Smooth muscle cell of the brain vasculature (primary cell): ENCODE measurements at regions not wholly inside any gene's neighbourhood (a gene's known extent, or its start where the extent isn't known, plus 50 kb on each side); places are given as distances from the start of the nearest gene placed in this dataset.
A peak's percentile ranks its signal among the peaks of the same experiment; 100 is the strongest.
"Not testable (repeated sequence)": the region's sequence is repeated elsewhere in the genome, so short reads cannot be mapped to it uniquely, and the experiment has no call there.

Experiments
- DNase-seq: peaks from one replicate; pipeline ENCODE4 v3.0.0-alpha.2; 2012; ENCODE audit warnings: low read depth, low spot score

GRCh38 chr3:117003501-117003900 is 293.9 kb downstream of the TUSC7 start:
- DNase-seq, result no peak

DNA sequence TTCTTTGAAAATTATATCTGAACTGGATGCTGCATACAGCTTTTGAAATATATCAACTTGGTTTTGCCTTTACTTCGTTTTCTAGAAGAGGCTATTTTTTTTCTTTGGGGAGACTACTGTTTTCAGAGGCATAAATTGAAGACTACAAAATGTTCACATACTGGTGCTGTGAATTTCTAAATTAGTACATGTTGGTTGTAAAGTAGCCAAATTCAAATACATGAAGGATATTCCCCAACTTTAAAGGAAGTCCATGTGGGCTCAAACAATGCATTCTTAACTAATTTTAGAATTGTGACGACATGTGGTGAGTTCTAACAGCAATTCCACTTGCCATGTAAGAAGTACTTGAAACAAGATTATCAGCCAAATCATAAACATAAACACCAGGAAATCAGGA is 295.7 kb downstream of the TUSC7 start:
- DNase-seq, result no peak

DNA sequence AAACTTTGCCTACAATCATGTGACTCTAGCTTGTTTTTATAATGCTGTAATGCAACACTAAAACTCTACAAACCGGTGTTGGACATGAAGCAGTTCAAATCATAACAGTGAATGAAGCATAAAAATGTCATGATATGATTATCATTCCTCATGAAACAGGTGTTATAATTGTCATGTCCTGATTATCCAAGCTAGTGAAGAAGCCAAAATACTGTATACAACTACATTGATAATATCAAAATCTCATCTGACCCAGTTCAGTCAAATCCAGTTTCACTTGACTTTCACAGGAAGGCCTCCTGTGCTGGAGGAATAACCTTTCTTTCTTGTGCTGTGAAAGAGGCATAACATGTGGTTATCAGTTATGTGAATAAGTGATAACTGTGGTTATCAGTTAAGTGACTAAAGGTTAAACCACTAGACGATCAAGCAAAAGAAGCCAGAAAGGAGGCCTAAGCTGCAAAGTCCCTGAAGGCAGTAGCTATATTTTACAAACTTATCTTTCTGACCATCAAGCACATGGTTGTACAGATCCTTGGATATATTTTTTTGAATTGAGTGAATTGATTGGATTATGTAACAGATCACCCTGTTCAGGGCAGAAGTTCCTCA is 296.4 kb downstream of the TUSC7 start:
- DNase-seq, result no peak

GRCh38 chr3:117010318-117010717 is 300.7 kb downstream of the TUSC7 start:
- DNase-seq, result no peak

DNA sequence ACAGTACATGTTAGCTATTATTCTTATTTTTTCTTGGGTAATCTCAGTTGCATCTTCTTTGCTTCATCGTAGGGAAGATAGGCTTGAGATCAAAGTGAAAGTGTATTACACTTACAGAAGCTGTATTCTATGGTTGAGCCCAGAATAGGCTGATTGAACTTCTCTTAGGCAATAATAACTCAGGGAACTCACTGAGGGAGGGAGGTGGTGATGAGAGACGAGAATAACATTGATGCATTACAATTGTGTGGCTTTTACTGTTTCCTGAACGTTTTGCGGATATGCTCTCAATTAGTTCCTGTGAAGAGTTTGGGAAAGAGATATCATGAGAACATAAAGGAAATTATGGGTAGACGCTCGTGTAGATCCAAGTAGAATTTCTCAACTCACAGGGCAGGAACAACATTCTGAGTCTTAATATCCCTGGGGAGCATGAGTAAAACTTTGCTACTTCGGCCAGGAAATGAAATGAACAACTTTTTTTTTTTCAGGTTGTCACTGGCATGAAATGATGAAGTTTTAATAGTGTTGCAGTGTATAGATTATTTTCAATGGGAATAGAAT is 302.2 kb downstream of the TUSC7 start:
- no peak for DNase-seq

GRCh38 chr3:117016378-117016777 is 306.8 kb downstream of the TUSC7 start:
- no peak for DNase-seq

- no peak for DNase-seq
These were observed 307.7 kb downstream of the TUSC7 start for GRCh38 chr3:117017135-117017894.

DNA sequence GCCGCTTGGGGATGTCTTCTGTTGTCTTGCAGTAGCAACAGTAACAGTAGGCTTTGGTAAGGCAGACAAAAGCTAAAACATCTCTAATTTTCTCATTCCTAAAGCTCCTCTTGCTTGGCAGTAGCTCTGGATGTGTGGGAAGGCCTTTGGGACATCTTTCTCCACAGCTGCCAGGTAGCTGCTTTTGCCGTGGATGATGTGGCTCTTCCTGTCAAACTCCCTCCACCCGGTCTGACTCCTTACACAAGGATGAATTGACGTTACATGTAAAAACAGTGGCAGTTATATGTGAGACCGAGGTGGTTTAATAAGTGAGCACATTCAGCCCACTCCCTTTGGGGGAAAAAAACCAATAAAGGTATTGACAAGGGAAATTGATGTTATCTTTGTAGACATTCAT is 309.1 kb downstream of the TUSC7 start:
- DNase-seq, result no peak

GRCh38 chr3:117019082-117019713 is 309.6 kb downstream of the TUSC7 start:
- peak; percentile 39 for DNase-seq

- no peak for DNase-seq
These were observed 316.8 kb downstream of the TUSC7 start for GRCh38 chr3:117026401-117026800.

GRCh38 chr3:117035745-117036144 is 326.2 kb downstream of the TUSC7 start:
- no peak for DNase-seq

- DNase-seq, result peak; percentile 60
These were observed 326.8 kb downstream of the TUSC7 start for GRCh38 chr3:117036259-117036799.

- DNase-seq, result no peak
These were observed 335.6 kb downstream of the TUSC7 start for GRCh38 chr3:117045143-117045542.

DNA sequence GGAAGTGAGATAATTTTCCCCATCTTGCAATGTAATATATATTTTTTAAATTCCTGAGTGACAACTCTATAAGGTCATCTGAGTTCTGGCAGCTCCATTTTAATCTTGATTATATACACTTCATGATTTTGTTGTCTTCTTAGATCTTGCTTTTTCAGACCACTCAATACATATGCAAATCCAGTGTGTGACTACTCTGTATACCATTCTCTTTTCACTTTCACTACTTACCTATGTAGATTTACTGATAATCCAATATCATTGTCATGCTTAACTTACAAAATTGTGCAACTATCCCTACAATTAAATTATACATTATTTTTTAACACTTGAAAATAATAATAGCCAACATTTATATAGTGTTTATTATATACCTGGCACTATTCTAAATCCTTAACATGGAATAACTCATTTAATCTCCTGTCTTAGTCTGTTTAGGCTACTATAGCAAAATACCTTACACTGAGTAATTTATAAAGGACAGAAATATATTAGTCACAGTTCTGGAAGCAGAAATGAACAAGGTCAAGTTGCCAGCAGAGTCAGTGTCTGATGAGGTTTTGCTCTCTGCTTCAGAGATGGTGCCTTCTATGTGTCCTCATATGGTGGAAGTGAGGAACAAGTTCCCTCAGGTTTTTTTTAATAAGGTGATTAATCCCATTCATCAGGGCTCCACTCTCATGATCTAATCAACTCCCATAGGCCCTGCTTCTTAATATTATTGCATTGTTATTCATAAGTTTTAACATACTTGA is 338.5 kb downstream of the TUSC7 start:
- no peak for DNase-seq

DNA sequence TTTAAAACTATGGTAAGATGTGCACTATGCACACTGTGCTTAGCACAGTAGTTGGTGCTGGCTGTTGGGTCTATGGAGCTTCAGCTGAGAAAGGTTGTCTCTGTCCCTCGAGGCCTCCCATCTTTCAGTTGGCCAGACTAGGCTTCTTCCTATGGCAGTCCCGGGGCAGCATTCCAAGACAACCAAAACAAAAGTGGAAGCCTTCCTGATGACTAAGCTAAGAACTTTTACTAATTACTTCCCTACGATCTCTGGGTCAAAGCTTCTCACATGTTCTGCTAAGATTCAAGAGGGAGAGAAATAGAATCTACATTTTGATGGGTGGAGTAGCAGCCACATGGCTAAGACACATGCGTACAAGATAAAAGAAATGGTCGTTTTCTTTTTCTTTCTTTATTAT is 342.8 kb downstream of the TUSC7 start:
- DNase-seq, result no peak

- no peak for DNase-seq
These were observed 345.0 kb downstream of the TUSC7 start for GRCh38 chr3:117054556-117054955.

- DNase-seq, result not testable (repeated sequence)
These were observed 347.4 kb downstream of the TUSC7 start for GRCh38 chr3:117056946-117057345.

DNA sequence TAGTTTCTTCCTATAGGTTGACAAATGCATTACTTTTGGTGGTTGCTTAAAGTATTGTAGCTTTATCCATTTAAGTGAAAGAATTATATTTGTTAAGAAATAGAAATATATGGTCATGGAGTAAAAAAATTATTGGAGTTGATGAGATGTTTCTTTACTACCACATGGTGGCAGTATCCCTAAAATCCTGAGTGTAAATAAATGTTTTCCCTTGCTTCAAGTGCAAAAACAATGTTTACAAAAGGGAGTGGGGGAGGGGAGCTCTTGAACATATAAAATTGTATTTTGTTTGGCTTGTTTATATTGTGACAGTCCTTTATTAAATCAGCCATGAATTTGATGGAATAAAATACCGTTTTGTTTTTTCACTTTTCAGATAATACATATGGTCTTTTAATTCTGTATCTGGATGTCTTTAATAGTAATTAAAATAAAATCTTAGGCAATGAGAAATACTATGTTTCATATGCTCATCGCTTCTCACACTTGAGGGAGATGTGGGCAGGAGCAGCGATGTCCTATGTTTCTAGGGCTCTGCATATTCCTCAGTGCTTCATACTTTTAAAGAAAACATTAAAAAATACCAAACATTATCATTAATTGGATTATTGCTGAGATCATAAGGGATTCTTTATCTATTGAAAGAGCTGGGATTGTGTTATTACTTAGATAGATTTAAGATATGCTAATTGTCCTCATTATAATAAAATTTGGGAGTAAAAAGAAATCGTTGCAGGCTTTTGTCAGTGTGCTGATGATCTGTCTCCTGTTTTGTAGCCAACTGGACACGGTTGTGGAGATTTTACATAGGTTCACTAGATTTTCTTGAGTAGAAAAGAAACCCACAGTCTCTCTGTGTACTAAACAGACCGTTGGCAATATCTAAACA is 349.7 kb downstream of the TUSC7 start:
- no peak for DNase-seq

DNA sequence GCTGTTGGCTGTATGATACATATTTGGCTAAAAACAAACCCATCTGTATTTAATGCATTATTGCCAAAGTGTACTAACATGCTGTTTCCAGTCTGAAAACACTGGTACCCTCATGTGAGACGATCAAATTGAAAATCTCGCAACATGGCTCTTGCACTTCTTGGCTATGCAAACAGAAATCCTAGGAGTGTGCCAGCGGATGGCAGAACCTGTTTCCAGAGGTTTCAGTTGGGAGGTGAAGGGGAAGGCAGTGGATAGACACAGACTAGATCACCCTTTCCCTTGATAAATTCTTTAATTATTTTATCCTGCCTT is 350.3 kb downstream of the TUSC7 start:
- no peak for DNase-seq

GRCh38 chr3:117063930-117064329 is 354.4 kb downstream of the TUSC7 start:
- no peak for DNase-seq

- no peak for DNase-seq
These were observed 358.7 kb downstream of the TUSC7 start for GRCh38 chr3:117068301-117068700.
